HepG2 (cell line): ENCODE measurements at regions not wholly inside any gene's neighbourhood (a gene's known extent, or its start where the extent isn't known, plus 50 kb on each side); places are given as distances from the start of the nearest gene placed in this dataset.

Source experiments
- BHLHE40 ChIP-seq: IDR thresholded peaks from 2 replicates; pipeline ENCODE4 v1.6.1; 2011; ENCODE audit warnings: low read length, improper control_type of control experiment
- CEBPZ ChIP-seq: IDR thresholded peaks from 2 replicates; pipeline ENCODE4 v1.6.1; 2012; ENCODE audit warnings: low read length, improper control_type of control experiment
- CTCF ChIP-seq: sonication (generic); formaldehyde crosslinking; IDR thresholded peaks from 2 replicates; pipeline ENCODE4 v1.5.0; 2020; ENCODE audit warnings: mild to moderate bottlenecking, missing genetic modification reagents, moderate library complexity
- DR1 ChIP-seq: sonication (generic); formaldehyde crosslinking; IDR thresholded peaks from 2 replicates; pipeline ENCODE4 v1.8.0; 2021; ENCODE audit warnings: mild to moderate bottlenecking, missing genetic modification reagents, inconsistent platforms
- ETV6 ChIP-seq: sonication (generic); formaldehyde crosslinking; conservative IDR thresholded peaks from 2 replicates; pipeline ENCODE4 v1.4.0; 2020; ENCODE audit warnings: missing genetic modification reagents
- HIVEP1 ChIP-seq: sonication (generic); formaldehyde crosslinking; IDR thresholded peaks from 2 replicates; pipeline ENCODE4 v1.4.0; 2020; ENCODE audit warnings: mild to moderate bottlenecking, missing genetic modification reagents
- NR3C1 ChIP-seq: sonication (generic); formaldehyde crosslinking; IDR thresholded peaks from 2 replicates; pipeline ENCODE4 v1.4.0; 2020; ENCODE audit warnings: missing genetic modification reagents
- SMAD1 ChIP-seq: sonication (generic); formaldehyde crosslinking; IDR thresholded peaks from 2 replicates; pipeline ENCODE4 v1.4.0; 2020; ENCODE audit warnings: missing genetic modification reagents, low read depth, mild to moderate bottlenecking, borderline replicate concordance
- SP1 ChIP-seq, 2 experiments: fragments of 450-650 bp in 1 of 2; sonication (generic) in 1 of 2; formaldehyde crosslinking in 1 of 2; IDR thresholded peaks; 2 replicates each; pipeline versions ENCODE4 v1.4.0 to v1.6.1; 2016 to 2020; ENCODE audit warnings: missing genetic modification reagents in 1 of 2
- SP140L ChIP-seq: sonication (generic); formaldehyde crosslinking; IDR thresholded peaks from 2 replicates; pipeline ENCODE4 v1.4.0; 2020; ENCODE audit warnings: missing genetic modification reagents, borderline replicate concordance
- SYNCRIP ChIP-seq: fragments of 200-400 bp; formaldehyde crosslinking; IDR thresholded peaks from 2 replicates; pipeline ENCODE4 v1.6.1; 2018; ENCODE audit warnings: mild to moderate bottlenecking, low read depth, low read length; ENCODE audit not compliant: insufficient read depth
- ZNF317 ChIP-seq: sonication (generic); formaldehyde crosslinking; IDR thresholded peaks from 2 replicates; pipeline ENCODE4 v1.5.0; 2020; ENCODE audit warnings: mild to moderate bottlenecking, missing genetic modification reagents
- ZNF451 ChIP-seq: sonication (generic); formaldehyde crosslinking; IDR thresholded peaks from 2 replicates; pipeline ENCODE4 v1.5.0; 2020; ENCODE audit warnings: mild to moderate bottlenecking, missing genetic modification reagents
- ZNF574 ChIP-seq: sonication (generic); formaldehyde crosslinking; IDR thresholded peaks from 2 replicates; pipeline ENCODE4 v1.4.0; 2020; ENCODE audit warnings: missing genetic modification reagents
- ZNF737 ChIP-seq: sonication (generic); formaldehyde crosslinking; IDR thresholded peaks from 2 replicates; pipeline ENCODE4 v1.5.0; 2020; ENCODE audit warnings: missing genetic modification reagents, mild to moderate bottlenecking, borderline replicate concordance
- ZNF773 ChIP-seq: sonication (generic); formaldehyde crosslinking; IDR thresholded peaks from 2 replicates; pipeline ENCODE4 v1.4.0; 2020; ENCODE audit warnings: missing genetic modification reagents, borderline replicate concordance
- ZNF800 ChIP-seq: sonication (generic); formaldehyde crosslinking; IDR thresholded peaks from 2 replicates; pipeline ENCODE4 v1.4.0; 2020; ENCODE audit warnings: missing genetic modification reagents

- peak; percentile 66 for TF ChIP-seq ZNF574 (CRISPR knock-in tag)
- TF ChIP-seq BHLHE40, result no peak
- no peak for TF ChIP-seq ETV6
- no peak for TF ChIP-seq SP140L (CRISPR knock-in tag)
- no peak for TF ChIP-seq DR1
- TF ChIP-seq ZNF451 (CRISPR knock-in tag), result no peak; the same call in 1 of the 2 replicates
- no peak for TF ChIP-seq SYNCRIP
- TF ChIP-seq SP1 (IDR thresholded peaks at IDR 0.05), result no peak
- TF ChIP-seq SP1 (CRISPR knock-in tag; IDR thresholded peaks at IDR 0.05), result no peak
- no peak for TF ChIP-seq ZNF737 (CRISPR knock-in tag)
- no peak for TF ChIP-seq NR3C1
- TF ChIP-seq HIVEP1 (CRISPR knock-in tag), result 0 out of 2 replicates have a peak, but pooled peaks have one; percentile 51
- no peak for TF ChIP-seq SMAD1 (CRISPR knock-in tag)
- TF ChIP-seq CTCF (CRISPR knock-in tag), result peak; percentile 19; the same call in 1 of the 2 replicates
- TF ChIP-seq ZNF773 (CRISPR knock-in tag), result no peak
- TF ChIP-seq CEBPZ, result no peak
- TF ChIP-seq ZNF317 (CRISPR knock-in tag), result 0 out of 2 replicates have a peak, but pooled peaks have one; percentile 30
- no peak for TF ChIP-seq ZNF800
These were observed 66.6 kb downstream of the KCNRG start (continued) for GRCh38 chr13:50081679-50082425.
